ENCODE measurements at regions not wholly inside any gene's neighbourhood (a gene's known extent, or its start where the extent isn't known, plus 50 kb on each side); places are given as distances from the start of the nearest gene placed in this dataset.

DNA sequence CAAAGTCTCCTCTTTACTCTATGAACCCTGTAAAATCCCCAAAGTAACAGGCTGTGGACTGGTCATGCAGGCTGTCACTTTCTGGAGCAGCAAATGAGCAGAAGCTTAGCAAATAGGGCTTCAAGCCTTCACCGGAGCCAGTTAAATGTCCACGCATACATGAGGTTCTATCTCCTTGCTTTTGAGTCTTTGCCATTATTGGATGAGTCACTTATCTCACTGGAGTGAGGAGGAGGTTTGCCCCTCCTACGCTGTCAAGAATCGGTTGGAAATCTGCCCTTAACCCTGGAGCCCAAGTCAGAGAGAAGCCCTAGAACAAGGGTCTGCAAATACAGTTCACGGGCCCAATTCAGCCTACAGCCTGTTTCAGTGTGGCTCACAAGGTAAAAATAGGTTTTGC, 126.1 kb upstream of the CTNNB1 start:
- DNase-seq, result no peak

GRCh38 chr3:41075975-41076374, 123.3 kb upstream of the CTNNB1 start:
- H3K36me3 ChIP-seq, result no peaks in the 10 kb centered on the region
- H3K4me3 ChIP-seq, result no peak overlapping the region
- TF ChIP-seq, protein P1, sequence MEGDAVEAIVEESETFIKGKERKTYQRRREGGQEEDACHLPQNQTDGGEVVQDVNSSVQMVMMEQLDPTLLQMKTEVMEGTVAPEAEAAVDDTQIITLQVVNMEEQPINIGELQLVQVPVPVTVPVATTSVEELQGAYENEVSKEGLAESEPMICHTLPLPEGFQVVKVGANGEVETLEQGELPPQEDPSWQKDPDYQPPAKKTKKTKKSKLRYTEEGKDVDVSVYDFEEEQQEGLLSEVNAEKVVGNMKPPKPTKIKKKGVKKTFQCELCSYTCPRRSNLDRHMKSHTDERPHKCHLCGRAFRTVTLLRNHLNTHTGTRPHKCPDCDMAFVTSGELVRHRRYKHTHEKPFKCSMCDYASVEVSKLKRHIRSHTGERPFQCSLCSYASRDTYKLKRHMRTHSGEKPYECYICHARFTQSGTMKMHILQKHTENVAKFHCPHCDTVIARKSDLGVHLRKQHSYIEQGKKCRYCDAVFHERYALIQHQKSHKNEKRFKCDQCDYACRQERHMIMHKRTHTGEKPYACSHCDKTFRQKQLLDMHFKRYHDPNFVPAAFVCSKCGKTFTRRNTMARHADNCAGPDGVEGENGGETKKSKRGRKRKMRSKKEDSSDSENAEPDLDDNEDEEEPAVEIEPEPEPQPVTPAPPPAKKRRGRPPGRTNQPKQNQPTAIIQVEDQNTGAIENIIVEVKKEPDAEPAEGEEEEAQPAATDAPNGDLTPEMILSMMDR (IDR thresholded peaks at IDR 0.05), result no peak
- TF ChIP-seq EP300 (IDR thresholded peaks at IDR 0.05) (no peak), POLR2A (IDR thresholded peaks at IDR 0.05) (no peak), POLR2AphosphoS5 (IDR thresholded peaks at IDR 0.05) (no peak)
- no peak overlapping the region for H3K27ac ChIP-seq
- WGBS, 5 donors, result 42 to 68% (median 44%) methylated on average over 7 of the region's 7 CpGs
- peaks cover 0 to 5% (median 0%) of the 10 kb centered on the region in 4 donors for H3K4me1 ChIP-seq
- DNase-seq, result peak in 1 of 2 donors; percentile 55
- H3K9me3 ChIP-seq, result no peaks in the 10 kb centered on the region
- intact Hi-C loops (cut with DNase I; ENCODE audit: low total_unique reads), result no loop called here
- no peaks in the 10 kb centered on the region for H3K27me3 ChIP-seq

More for the DNA sequence above, 126.1 kb upstream of the CTNNB1 start:
- Histone ChIP-seq H3K27me3 (no peaks in the 10 kb centered on the region), H3K4me3 (no peak overlapping the region), H3K27ac (no peak overlapping the region), H3K9me3 (no peaks in the 10 kb centered on the region), H3K36me3 (no peaks in the 10 kb centered on the region), H3K4me1 (peaks cover 0 to 5% (median 0%) of the 10 kb centered on the region in 4 donors)
- WGBS, 5 donors, result 88 to 91% (median 89%) methylated on average over 5 of the region's 5 CpGs
- intact Hi-C loops (cut with DNase I; ENCODE audit: low total_unique reads), result no loop called here
- no peak for TF ChIP-seq EP300 (IDR thresholded peaks at IDR 0.05)
- TF ChIP-seq POLR2A (IDR thresholded peaks at IDR 0.05), result no peak
- no peak for TF ChIP-seq POLR2AphosphoS5 (IDR thresholded peaks at IDR 0.05)
- TF ChIP-seq, protein P1 (IDR thresholded peaks at IDR 0.05), result no peak

DNA sequence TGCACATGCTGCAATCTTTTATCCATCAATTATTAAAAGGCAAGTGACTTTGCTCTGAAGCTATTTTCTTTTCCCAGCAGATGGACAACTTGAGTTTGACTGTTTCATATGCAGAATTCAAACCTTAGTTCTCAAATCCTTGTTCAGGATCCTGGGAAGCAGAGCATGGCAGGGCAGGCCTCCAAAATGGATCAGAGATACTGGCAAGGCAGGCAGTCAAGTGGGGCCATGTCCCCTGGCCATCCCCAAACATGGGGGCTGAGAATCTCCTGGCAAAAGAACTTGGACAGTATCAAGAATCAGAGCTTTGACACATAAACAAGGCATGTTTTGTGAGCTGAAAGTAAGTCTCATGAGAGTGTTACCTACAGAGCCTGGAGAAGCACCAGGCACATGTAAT, 122.9 kb upstream of the CTNNB1 start:
- Histone ChIP-seq H3K27ac (no peak overlapping the region), H3K4me3 (no peak overlapping the region)
- intact Hi-C loops (cut with DNase I; ENCODE audit: low total_unique reads), result no loop called here

DNA sequence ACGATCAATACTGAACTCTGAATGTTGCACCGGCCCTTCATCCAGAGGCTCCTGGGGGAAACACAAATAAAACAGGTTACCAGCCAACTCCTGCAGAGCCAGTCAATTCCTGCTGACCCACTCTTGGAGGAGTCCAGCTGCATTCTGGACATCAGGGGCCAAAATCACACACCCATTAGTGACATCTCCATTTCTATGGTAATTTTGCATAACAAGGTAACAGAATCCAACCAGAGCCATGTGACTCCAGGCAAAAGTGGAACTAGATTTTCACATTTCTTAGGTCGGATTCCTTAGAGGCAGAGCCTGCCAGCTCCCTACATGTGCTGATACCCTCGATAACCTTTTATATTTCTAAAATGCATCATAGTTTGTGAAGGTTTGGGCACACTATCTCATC, 119.2 kb upstream of the CTNNB1 start:
- Histone ChIP-seq H3K27me3 (no peaks in the 10 kb centered on the region), H3K4me1 (peaks cover 0 to 5% (median 0%) of the 10 kb centered on the region in 4 donors), H3K27ac (no peak overlapping the region), H3K9me3 (no peaks in the 10 kb centered on the region), H3K4me3 (no peak overlapping the region), H3K36me3 (no peaks in the 10 kb centered on the region)
- intact Hi-C loops (cut with DNase I; ENCODE audit: low total_unique reads), result no loop called here
- WGBS, 5 donors, result 43 to 63% (median 55%) methylated on average over 4 of the region's 4 CpGs
- TF ChIP-seq POLR2A (IDR thresholded peaks at IDR 0.05), result no peak
- no peak for TF ChIP-seq POLR2AphosphoS5 (IDR thresholded peaks at IDR 0.05)
- no peak for TF ChIP-seq EP300 (IDR thresholded peaks at IDR 0.05)
- TF ChIP-seq, protein P1 (IDR thresholded peaks at IDR 0.05), result no peak
- no peak for DNase-seq

More for the DNA sequence above, 122.9 kb upstream of the CTNNB1 start:
- TF ChIP-seq POLR2AphosphoS5 (IDR thresholded peaks at IDR 0.05) (no peak), EP300 (IDR thresholded peaks at IDR 0.05) (no peak), POLR2A (IDR thresholded peaks at IDR 0.05) (no peak)
- TF ChIP-seq, protein P1 (IDR thresholded peaks at IDR 0.05), result no peak
- no peaks in the 10 kb centered on the region for H3K36me3 ChIP-seq
- H3K9me3 ChIP-seq, result no peaks in the 10 kb centered on the region
- peaks cover 0 to 5% (median 0%) of the 10 kb centered on the region in 4 donors for H3K4me1 ChIP-seq
- no peak for DNase-seq
- no peaks in the 10 kb centered on the region for H3K27me3 ChIP-seq
